NCI-H748 treated with DMSO at 0.1 percent for 48 hours (cell line): ENCODE measurements at regions not wholly inside any gene's neighbourhood (a gene's known extent, or its start where the extent isn't known, plus 50 kb on each side); places are given as distances from the start of the nearest gene placed in this dataset.
A peak's percentile ranks its signal among the peaks of the same experiment; 100 is the strongest.

Source experiments
- DNase-seq: peaks from one replicate; lab custom pipeline; 2025; lab: John Stamatoyannopoulos, UW

- DNase-seq, result no peak
Measured at GRCh38 chr3:152516216-152516615, 247.5 kb downstream of the MBNL1 start.

GRCh38 chr3:152517502-152517901 lies 248.8 kb downstream of the MBNL1 start:
- DNase-seq, result no peak

- DNase-seq, result no peak
Measured at GRCh38 chr3:152518346-152518745, 249.6 kb downstream of the MBNL1 start.

GRCh38 chr3:152519376-152519775 lies 250.6 kb downstream of the MBNL1 start:
- no peak for DNase-seq

- no peak for DNase-seq
Measured at GRCh38 chr3:152522036-152522435, 253.3 kb downstream of the MBNL1 start.

- peak; percentile 9 for DNase-seq
Measured at GRCh38 chr3:152524198-152525140, 255.7 kb downstream of the MBNL1 start.

- no peak for DNase-seq
Measured at GRCh38 chr3:152531717-152532116, 263.0 kb downstream of the MBNL1 start.

GRCh38 chr3:152538518-152538917 lies 269.8 kb downstream of the MBNL1 start:
- DNase-seq, result no peak

GRCh38 chr3:152539191-152539764 lies 270.5 kb downstream of the MBNL1 start:
- DNase-seq, result no peak

GRCh38 chr3:152540120-152540519 lies 271.4 kb downstream of the MBNL1 start:
- no peak for DNase-seq

- no peak for DNase-seq
Measured at GRCh38 chr3:152547153-152547552, 278.4 kb downstream of the MBNL1 start.

- DNase-seq, result no peak
Measured at GRCh38 chr3:152549263-152549662, 280.5 kb downstream of the MBNL1 start.

- DNase-seq, result no peak
Measured at GRCh38 chr3:152550284-152550683, 281.6 kb downstream of the MBNL1 start.

- no peak for DNase-seq
Measured at GRCh38 chr3:152554980-152555379, 280.0 kb upstream of the P2RY1 start.

- DNase-seq, result no peak
Measured at GRCh38 chr3:152555666-152556291, 279.2 kb upstream of the P2RY1 start.

- no peak for DNase-seq
Measured at GRCh38 chr3:152556731-152557254, 278.1 kb upstream of the P2RY1 start.

- no peak for DNase-seq
Measured at GRCh38 chr3:152557302-152557999, 277.5 kb upstream of the P2RY1 start.

- DNase-seq, result no peak
Measured at GRCh38 chr3:152558386-152558785, 276.5 kb upstream of the P2RY1 start.

GRCh38 chr3:152559246-152559645 lies 275.7 kb upstream of the P2RY1 start:
- no peak for DNase-seq

- no peak for DNase-seq
Measured at GRCh38 chr3:152564459-152564858, 270.5 kb upstream of the P2RY1 start.

- peak; percentile 7 for DNase-seq
Measured at GRCh38 chr3:152574461-152575079, 260.4 kb upstream of the P2RY1 start.

GRCh38 chr3:152578769-152579168 lies 256.2 kb upstream of the P2RY1 start:
- DNase-seq, result no peak
